HepG2 (cell line): ENCODE measurements at regions not wholly inside any gene's neighbourhood (a gene's known extent, or its start where the extent isn't known, plus 50 kb on each side); places are given as distances from the start of the nearest gene placed in this dataset.

Experiments
- ARNT2 ChIP-seq: sonication (generic); formaldehyde crosslinking; IDR thresholded peaks from 2 replicates; pipeline ENCODE4 v1.8.0; 2022; ENCODE audit warnings: mild to moderate bottlenecking, low read depth, missing genetic modification reagents, moderate library complexity
- ETV5 ChIP-seq: IDR thresholded peaks from 2 replicates; pipeline ENCODE4 v1.6.1; 2018; ENCODE audit warnings: missing biosample characterization, missing genetic modification reagents, inconsistent platforms, borderline replicate concordance
- NKX3-1 ChIP-seq: sonication (generic); formaldehyde crosslinking; IDR thresholded peaks from 2 replicates; pipeline ENCODE4 v1.5.0; 2020; ENCODE audit warnings: missing genetic modification reagents
- PAWR ChIP-seq: sonication (generic); formaldehyde crosslinking; IDR thresholded peaks from 2 replicates; pipeline ENCODE4 v1.4.0; 2020; ENCODE audit warnings: missing genetic modification reagents, mild to moderate bottlenecking, borderline replicate concordance
- ZFP1 ChIP-seq: IDR thresholded peaks from 2 replicates; pipeline ENCODE4 v1.6.1; 2016
- ZNF350 ChIP-seq: sonication (generic); formaldehyde crosslinking; IDR thresholded peaks from 2 replicates; pipeline ENCODE4 v1.4.0; 2020; ENCODE audit warnings: mild to moderate bottlenecking, low read depth, missing genetic modification reagents, borderline replicate concordance
- ZNF556 ChIP-seq: sonication (generic); formaldehyde crosslinking; IDR thresholded peaks from 2 replicates; pipeline ENCODE4 v1.4.0; 2020; ENCODE audit warnings: mild to moderate bottlenecking, missing genetic modification reagents, borderline replicate concordance
- ZNF629 ChIP-seq: sonication (generic); formaldehyde crosslinking; conservative IDR thresholded peaks from 2 replicates; pipeline ENCODE4 v1.5.0; 2020; ENCODE audit warnings: missing genetic modification reagents
- TF ChIP-seq, protein P1 (sequence below): sonication (generic); formaldehyde crosslinking; IDR thresholded peaks from 2 replicates; pipeline ENCODE4 v1.4.0; 2020; ENCODE audit warnings: missing genetic modification reagents
- TF ChIP-seq, protein P2 (sequence below): sonication (generic); formaldehyde crosslinking; IDR thresholded peaks from 2 replicates; pipeline ENCODE4 v1.8.1; 2022; ENCODE audit warnings: mild to moderate bottlenecking, missing genetic modification reagents
- TF ChIP-seq, protein P3 (sequence below): sonication (generic); formaldehyde crosslinking; IDR thresholded peaks from 2 replicates; pipeline ENCODE4 v1.8.0; 2023; ENCODE audit warnings: mild to moderate bottlenecking, missing genetic modification reagents
- TF ChIP-seq, protein P4 (sequence below): sonication (generic); formaldehyde crosslinking; IDR thresholded peaks from 2 replicates; pipeline ENCODE4 v1.4.0; 2020; ENCODE audit warnings: missing genetic modification reagents, borderline replicate concordance
- TF ChIP-seq, protein P5 (sequence below): IDR thresholded peaks from 2 replicates; pipeline ENCODE4 v1.6.1; 2016
- TF ChIP-seq, protein P6 (sequence below): sonication (generic); IDR thresholded peaks from 2 replicates; pipeline ENCODE4 v1.6.1; 2016; ENCODE audit warnings: low read depth, borderline replicate concordance

DNA sequence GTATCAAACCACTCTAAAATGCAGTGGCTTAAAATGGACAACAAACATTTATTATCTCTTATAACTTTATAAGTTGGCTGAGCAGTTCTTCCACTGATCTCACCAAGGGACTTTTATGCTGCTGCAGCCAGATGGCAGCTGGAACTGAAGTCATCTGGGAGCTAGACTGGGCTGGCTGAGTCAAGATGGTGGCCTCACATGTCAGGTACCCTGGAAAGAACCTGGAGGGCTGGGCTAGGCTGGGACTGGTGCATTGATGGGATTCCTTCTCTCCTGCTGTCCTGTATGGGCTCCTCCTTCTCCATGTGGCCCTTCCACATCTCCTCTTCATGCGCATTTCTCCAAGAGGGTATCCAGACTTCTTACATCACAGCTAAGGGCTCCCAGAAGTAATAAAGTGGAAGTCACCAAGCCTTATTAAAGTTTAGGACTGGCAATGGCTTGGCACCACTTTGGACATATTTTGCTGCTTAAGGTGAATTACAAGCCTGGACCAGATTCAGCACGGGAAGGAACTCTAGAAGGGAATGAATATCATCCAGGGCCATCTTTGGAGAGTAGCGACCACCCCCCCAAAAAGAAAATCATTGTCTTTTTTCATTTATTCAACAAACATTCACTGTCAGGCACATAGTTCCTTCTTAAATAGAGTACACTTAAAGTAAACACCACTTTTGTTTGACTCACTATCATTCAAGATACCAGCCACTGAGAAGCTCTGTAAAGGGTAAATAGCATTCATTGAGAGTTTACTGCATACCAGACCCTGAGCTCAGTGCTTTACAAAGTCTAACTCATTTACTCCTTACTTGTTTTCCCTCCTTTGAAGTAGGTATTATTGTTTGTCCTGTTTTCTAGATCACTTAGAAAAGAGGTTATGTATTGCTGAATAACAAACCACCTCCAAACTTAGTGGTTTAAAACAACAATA is 138.0 kb downstream of the ZFP36L2 start (continued):
- TF ChIP-seq, protein P1, sequence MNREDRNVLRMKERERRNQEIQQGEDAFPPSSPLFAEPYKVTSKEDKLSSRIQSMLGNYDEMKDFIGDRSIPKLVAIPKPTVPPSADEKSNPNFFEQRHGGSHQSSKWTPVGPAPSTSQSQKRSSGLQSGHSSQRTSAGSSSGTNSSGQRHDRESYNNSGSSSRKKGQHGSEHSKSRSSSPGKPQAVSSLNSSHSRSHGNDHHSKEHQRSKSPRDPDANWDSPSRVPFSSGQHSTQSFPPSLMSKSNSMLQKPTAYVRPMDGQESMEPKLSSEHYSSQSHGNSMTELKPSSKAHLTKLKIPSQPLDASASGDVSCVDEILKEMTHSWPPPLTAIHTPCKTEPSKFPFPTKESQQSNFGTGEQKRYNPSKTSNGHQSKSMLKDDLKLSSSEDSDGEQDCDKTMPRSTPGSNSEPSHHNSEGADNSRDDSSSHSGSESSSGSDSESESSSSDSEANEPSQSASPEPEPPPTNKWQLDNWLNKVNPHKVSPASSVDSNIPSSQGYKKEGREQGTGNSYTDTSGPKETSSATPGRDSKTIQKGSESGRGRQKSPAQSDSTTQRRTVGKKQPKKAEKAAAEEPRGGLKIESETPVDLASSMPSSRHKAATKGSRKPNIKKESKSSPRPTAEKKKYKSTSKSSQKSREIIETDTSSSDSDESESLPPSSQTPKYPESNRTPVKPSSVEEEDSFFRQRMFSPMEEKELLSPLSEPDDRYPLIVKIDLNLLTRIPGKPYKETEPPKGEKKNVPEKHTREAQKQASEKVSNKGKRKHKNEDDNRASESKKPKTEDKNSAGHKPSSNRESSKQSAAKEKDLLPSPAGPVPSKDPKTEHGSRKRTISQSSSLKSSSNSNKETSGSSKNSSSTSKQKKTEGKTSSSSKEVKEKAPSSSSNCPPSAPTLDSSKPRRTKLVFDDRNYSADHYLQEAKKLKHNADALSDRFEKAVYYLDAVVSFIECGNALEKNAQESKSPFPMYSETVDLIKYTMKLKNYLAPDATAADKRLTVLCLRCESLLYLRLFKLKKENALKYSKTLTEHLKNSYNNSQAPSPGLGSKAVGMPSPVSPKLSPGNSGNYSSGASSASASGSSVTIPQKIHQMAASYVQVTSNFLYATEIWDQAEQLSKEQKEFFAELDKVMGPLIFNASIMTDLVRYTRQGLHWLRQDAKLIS (CRISPR knock-in tag), result no peak
- no peak; the same call in 1 of the 2 replicates for TF ChIP-seq ZFP1 (CRISPR knock-in tag)
- TF ChIP-seq ZNF629 (CRISPR knock-in tag), result no peak
- TF ChIP-seq, protein P2, sequence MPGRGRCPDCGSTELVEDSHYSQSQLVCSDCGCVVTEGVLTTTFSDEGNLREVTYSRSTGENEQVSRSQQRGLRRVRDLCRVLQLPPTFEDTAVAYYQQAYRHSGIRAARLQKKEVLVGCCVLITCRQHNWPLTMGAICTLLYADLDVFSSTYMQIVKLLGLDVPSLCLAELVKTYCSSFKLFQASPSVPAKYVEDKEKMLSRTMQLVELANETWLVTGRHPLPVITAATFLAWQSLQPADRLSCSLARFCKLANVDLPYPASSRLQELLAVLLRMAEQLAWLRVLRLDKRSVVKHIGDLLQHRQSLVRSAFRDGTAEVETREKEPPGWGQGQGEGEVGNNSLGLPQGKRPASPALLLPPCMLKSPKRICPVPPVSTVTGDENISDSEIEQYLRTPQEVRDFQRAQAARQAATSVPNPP, result no peak
- 0 out of 2 replicates have a peak, but pooled peaks have one; percentile 11 for TF ChIP-seq ARNT2 (CRISPR knock-in tag)
- TF ChIP-seq, protein P3, sequence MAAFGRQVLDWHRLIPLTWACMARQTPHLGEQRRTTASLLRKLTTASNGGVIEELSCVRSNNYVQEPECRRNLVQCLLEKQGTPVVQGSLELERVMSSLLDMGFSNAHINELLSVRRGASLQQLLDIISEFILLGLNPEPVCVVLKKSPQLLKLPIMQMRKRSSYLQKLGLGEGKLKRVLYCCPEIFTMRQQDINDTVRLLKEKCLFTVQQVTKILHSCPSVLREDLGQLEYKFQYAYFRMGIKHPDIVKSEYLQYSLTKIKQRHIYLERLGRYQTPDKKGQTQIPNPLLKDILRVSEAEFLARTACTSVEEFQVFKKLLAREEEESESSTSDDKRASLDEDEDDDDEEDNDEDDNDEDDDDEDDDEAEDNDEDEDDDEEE (CRISPR knock-in tag), result no peak
- no peak for TF ChIP-seq ETV5
- no peak for TF ChIP-seq ZNF350 (CRISPR knock-in tag)
- TF ChIP-seq PAWR (CRISPR knock-in tag), result no peak
- no peak for TF ChIP-seq ZNF556 (CRISPR knock-in tag)
- TF ChIP-seq, protein P4, sequence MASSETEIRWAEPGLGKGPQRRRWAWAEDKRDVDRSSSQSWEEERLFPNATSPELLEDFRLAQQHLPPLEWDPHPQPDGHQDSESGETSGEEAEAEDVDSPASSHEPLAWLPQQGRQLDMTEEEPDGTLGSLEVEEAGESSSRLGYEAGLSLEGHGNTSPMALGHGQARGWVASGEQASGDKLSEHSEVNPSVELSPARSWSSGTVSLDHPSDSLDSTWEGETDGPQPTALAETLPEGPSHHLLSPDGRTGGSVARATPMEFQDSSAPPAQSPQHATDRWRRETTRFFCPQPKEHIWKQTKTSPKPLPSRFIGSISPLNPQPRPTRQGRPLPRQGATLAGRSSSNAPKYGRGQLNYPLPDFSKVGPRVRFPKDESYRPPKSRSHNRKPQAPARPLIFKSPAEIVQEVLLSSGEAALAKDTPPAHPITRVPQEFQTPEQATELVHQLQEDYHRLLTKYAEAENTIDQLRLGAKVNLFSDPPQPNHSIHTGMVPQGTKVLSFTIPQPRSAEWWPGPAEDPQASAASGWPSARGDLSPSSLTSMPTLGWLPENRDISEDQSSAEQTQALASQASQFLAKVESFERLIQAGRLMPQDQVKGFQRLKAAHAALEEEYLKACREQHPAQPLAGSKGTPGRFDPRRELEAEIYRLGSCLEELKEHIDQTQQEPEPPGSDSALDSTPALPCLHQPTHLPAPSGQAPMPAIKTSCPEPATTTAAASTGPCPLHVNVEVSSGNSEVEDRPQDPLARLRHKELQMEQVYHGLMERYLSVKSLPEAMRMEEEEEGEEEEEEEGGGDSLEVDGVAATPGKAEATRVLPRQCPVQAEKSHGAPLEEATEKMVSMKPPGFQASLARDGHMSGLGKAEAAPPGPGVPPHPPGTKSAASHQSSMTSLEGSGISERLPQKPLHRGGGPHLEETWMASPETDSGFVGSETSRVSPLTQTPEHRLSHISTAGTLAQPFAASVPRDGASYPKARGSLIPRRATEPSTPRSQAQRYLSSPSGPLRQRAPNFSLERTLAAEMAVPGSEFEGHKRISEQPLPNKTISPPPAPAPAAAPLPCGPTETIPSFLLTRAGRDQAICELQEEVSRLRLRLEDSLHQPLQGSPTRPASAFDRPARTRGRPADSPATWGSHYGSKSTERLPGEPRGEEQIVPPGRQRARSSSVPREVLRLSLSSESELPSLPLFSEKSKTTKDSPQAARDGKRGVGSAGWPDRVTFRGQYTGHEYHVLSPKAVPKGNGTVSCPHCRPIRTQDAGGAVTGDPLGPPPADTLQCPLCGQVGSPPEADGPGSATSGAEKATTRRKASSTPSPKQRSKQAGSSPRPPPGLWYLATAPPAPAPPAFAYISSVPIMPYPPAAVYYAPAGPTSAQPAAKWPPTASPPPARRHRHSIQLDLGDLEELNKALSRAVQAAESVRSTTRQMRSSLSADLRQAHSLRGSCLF (CRISPR knock-in tag), result no peak
- TF ChIP-seq NKX3-1, result no peak
- TF ChIP-seq, protein P5, sequence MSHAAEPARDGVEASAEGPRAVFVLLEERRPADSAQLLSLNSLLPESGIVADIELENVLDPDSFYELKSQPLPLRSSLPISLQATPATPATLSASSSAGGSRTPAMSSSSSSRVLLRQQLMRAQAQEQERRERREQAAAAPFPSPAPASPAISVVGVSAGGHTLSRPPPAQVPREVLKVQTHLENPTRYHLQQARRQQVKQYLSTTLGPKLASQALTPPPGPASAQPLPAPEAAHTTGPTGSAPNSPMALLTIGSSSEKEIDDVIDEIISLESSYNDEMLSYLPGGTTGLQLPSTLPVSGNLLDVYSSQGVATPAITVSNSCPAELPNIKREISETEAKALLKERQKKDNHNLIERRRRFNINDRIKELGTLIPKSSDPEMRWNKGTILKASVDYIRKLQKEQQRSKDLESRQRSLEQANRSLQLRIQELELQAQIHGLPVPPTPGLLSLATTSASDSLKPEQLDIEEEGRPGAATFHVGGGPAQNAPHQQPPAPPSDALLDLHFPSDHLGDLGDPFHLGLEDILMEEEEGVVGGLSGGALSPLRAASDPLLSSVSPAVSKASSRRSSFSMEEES (CRISPR knock-in tag), result no peak; the same call in 1 of the 2 replicates
- TF ChIP-seq, protein P6, sequence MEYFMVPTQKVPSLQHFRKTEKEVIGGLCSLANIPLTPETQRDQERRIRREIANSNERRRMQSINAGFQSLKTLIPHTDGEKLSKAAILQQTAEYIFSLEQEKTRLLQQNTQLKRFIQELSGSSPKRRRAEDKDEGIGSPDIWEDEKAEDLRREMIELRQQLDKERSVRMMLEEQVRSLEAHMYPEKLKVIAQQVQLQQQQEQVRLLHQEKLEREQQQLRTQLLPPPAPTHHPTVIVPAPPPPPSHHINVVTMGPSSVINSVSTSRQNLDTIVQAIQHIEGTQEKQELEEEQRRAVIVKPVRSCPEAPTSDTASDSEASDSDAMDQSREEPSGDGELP, result no peak
